WERI-Rb-1 (cell line): ENCODE measurements at regions not wholly inside any gene's neighbourhood (a gene's known extent, or its start where the extent isn't known, plus 50 kb on each side); places are given as distances from the start of the nearest gene placed in this dataset.

Source experiments
- DNase-seq: peaks from one replicate; pipeline ENCODE4 v3.0.0-alpha.2; 2020
- H3K27ac ChIP-seq: fragments of 250-450 bp; sonication (Bioruptor Pico); 2 replicates; pipeline ENCODE4 v1.5.1; 2020; ENCODE audit warnings: mild to moderate bottlenecking, moderate library complexity
- H3K27me3 ChIP-seq: fragments of 250-450 bp; sonication (Bioruptor Pico); 2 replicates; pipeline ENCODE4 v1.5.1; 2021; ENCODE audit warnings: mild to moderate bottlenecking, low read depth, moderate library complexity; ENCODE audit not compliant: insufficient read depth, severe bottlenecking
- H3K36me3 ChIP-seq: fragments of 250-450 bp; sonication (Bioruptor Pico); 2 replicates; pipeline ENCODE4 v1.5.1; 2020; ENCODE audit warnings: mild to moderate bottlenecking, moderate library complexity
- H3K4me3 ChIP-seq: 2 replicates; pipeline ENCODE4 v1.5.1; 2011; ENCODE audit warnings: low read depth, mild to moderate bottlenecking, control low read depth, low read length
- H3K9me3 ChIP-seq: fragments of 250-450 bp; sonication (Bioruptor Pico); 2 replicates; pipeline ENCODE4 v1.5.1; 2021; ENCODE audit warnings: mild to moderate bottlenecking, moderate library complexity; ENCODE audit not compliant: severe bottlenecking
- CTCF ChIP-seq: IDR thresholded peaks from 2 replicates; pipeline ENCODE4 v1.5.1; 2011; ENCODE audit warnings: low read depth, mild to moderate bottlenecking, control low read depth, inconsistent platforms, low read length

- Histone ChIP-seq H3K27me3 (no peaks in the 10 kb centered on the region), H3K27ac (no peak overlapping the region), H3K36me3 (no peaks in the 10 kb centered on the region), H3K4me3 (no peak overlapping the region), H3K9me3 (no peaks in the 10 kb centered on the region)
- DNase-seq, result no peak
- no peak for TF ChIP-seq CTCF
Measured at GRCh38 chr5:51977014-51977413, 593.8 kb downstream of the ISL1 start.

DNA sequence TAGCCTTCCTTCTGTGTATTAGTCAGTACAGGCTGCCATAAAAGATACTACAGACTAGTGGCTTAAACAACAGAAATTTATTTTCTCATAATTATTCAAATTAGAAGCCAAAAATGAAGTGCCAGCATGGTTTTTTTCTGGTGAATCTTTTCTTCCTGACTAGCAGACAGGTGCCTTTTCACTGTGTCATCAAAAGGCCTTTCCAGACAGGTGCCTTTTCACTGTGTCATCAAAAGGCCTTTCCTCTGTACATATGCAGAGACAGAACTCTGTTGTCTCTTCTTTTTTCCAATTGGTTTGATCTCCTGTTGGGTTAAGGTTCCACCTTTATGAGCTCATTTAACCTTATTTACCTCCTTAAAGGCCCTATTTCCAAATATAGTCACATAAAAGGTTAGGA is 599.9 kb downstream of the ISL1 start:
- H3K36me3 ChIP-seq, result no peaks in the 10 kb centered on the region
- H3K4me3 ChIP-seq, result no peak overlapping the region

DNA sequence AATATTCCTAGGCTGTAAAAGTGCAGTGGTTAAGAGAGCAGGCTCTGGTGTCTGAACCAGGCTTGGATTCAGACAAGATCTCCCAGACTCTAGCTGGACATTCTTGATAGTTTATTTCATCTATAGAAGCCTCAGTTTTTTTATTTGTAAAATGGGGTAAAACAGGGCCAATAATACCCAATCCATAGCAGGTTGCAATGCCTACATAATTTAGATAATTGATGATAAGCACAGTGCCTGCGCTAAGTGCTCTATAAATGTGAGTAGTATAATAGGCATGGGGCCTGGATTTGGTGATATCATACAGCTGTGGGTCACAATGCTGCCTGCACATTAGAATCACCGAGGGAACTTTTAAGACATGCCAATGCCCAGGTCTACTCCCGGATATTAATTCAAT is 603.5 kb downstream of the ISL1 start:
- no peaks in the 10 kb centered on the region for H3K9me3 ChIP-seq
- DNase-seq, result no peak
- no peaks in the 10 kb centered on the region for H3K27me3 ChIP-seq
- H3K36me3 ChIP-seq, result no peaks in the 10 kb centered on the region
- no peak overlapping the region for H3K27ac ChIP-seq
- no peak for TF ChIP-seq CTCF
- H3K4me3 ChIP-seq, result no peak overlapping the region

More for the DNA sequence above, 599.9 kb downstream of the ISL1 start:
- H3K9me3 ChIP-seq, result no peaks in the 10 kb centered on the region
- no peak overlapping the region for H3K27ac ChIP-seq
- TF ChIP-seq CTCF, result no peak
- DNase-seq, result no peak
- no peaks in the 10 kb centered on the region for H3K27me3 ChIP-seq

DNA sequence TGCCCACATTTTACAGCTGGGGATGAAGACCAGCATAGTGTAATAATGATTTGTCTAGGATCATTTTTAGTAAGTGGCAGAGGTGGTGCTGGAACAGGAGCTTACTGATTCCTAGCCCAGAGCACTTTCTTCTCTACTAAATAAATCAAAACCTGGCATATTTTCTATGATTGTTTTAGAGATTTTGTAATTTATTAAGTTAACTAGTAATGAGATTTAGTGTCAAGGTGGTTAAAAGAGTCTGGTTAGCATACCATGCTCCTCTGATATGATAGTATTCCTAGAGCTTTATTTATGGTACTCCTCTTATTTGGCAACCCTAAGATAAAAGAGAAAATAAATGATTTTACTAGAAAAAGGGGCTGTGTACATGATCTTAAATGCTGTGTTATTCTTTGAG is 604.0 kb downstream of the ISL1 start:
- Histone ChIP-seq H3K36me3 (no peaks in the 10 kb centered on the region), H3K27ac (no peak overlapping the region), H3K9me3 (no peaks in the 10 kb centered on the region), H3K4me3 (no peak overlapping the region), H3K27me3 (no peaks in the 10 kb centered on the region)
- no peak for TF ChIP-seq CTCF
- DNase-seq, result no peak

DNA sequence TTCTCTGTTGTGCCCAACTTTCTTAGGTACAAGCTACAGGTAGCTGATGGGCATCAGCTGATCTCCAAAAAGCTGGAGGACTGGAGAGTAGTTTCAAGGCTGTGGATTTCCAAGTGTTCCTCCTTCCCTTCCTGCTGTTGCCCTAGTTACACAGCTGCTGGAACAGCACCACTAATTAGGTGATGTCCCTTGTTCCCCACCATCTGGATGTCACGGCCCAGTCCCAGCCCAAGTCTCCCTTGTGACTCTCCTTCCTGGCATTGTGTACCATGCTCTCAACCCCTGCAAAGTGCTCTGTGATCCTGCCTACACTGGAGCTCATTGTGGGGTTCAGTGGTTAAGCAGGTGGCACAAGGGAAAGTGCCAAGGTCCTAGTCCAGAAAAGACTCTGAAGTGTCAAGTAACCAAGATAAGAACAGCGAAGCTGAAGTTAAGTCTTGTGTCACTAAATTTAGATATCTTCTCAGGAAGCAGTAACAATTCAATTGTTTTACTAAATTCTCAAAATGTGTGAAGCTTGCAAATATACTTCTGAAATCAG is 604.5 kb downstream of the ISL1 start:
- Histone ChIP-seq H3K27me3 (no peaks in the 10 kb centered on the region), H3K36me3 (no peaks in the 10 kb centered on the region), H3K4me3 (no peak overlapping the region), H3K27ac (no peak overlapping the region), H3K9me3 (no peaks in the 10 kb centered on the region)
- no peak for DNase-seq
- TF ChIP-seq CTCF, result no peak

GRCh38 chr5:51988634-51989033 is 605.4 kb downstream of the ISL1 start:
- no peak overlapping the region for H3K27ac ChIP-seq
- no peak overlapping the region for H3K4me3 ChIP-seq
- no peaks in the 10 kb centered on the region for H3K36me3 ChIP-seq
- no peaks in the 10 kb centered on the region for H3K27me3 ChIP-seq
- DNase-seq, result peak; percentile 5
- TF ChIP-seq CTCF, result no peak
- H3K9me3 ChIP-seq, result no peaks in the 10 kb centered on the region
